Endothelial cell of umbilical vein (primary cell): ENCODE measurements at regions not wholly inside any gene's neighbourhood (a gene's known extent, or its start where the extent isn't known, plus 50 kb on each side); places are given as distances from the start of the nearest gene placed in this dataset.

Experiments used
- BruUV-seq: library from RNA; stranded (reverse); fragments of 400-500 nt; replicated peaks from 2 replicates; lab custom pipeline; 2021; lab: Mats Ljungman, UMichigan
- CTCF ChIA-PET: fragments of 300-600, 350-600 bp; sonication (Branson Sonifier 250); formaldehyde crosslinking; loops from one replicate; lab custom pipeline; 2021; ENCODE audit warnings: antibody characterized with exemption, inconsistent platforms; lab: Charles Lee
- POLR2A ChIA-PET: fragments of 300-600, 350-600 bp; sonication (Branson Sonifier 250); formaldehyde crosslinking; loops from one replicate; lab custom pipeline; 2021; ENCODE audit warnings: antibody characterized with exemption, inconsistent platforms; lab: Charles Lee
- DNase-seq: peaks from one replicate; pipeline ENCODE4 v3.0.0-alpha.2; 2011; ENCODE audit warnings: low read depth, low spot score
- FAIRE-seq: peaks from 2 replicates; lab custom pipeline; 2011; peaks lifted over from hg19 to GRCh38; lab: Jason Lieb, UNC
- H2AFZ ChIP-seq: 2 replicates; pipeline ENCODE4 v1.6.0; 2012; ENCODE audit warnings: low read depth, low read length, control low read depth, inconsistent platforms
- H3K27ac ChIP-seq: 2 replicates; pipeline ENCODE4 v1.5.1; 2011; ENCODE audit warnings: low read depth, mild to moderate bottlenecking, control low read depth, low read length, moderate library complexity; ENCODE audit not compliant: insufficient read depth
- H3K27me3 ChIP-seq, 2 experiments: 2 replicates each; pipeline versions ENCODE4 v1.6.0 to v1.6.1; 2011; ENCODE audit warnings: low read length in 2 of 2, mixed read lengths in 1 of 2; ENCODE audit not compliant: control insufficient read depth in 2 of 2, insufficient read depth in 2 of 2
- H3K36me3 ChIP-seq, 2 experiments: 2 replicates in 1 of 2; 3 replicates in 1 of 2; pipeline ENCODE4 v1.5.1; 2011; ENCODE audit warnings: low read length in 2 of 2, mild to moderate bottlenecking in 1 of 2, moderate library complexity in 1 of 2; ENCODE audit not compliant: control insufficient read depth in 2 of 2, insufficient read depth in 2 of 2; ENCODE audit errors: extremely low read depth in 1 of 2
- H3K4me1 ChIP-seq: 3 replicates; pipeline ENCODE4 v1.5.1; 2011; ENCODE audit warnings: mild to moderate bottlenecking, low read length; ENCODE audit not compliant: control insufficient read depth, insufficient read depth; ENCODE audit errors: extremely low read depth
- H3K4me2 ChIP-seq: 2 replicates; pipeline ENCODE4 v1.6.1; 2011; ENCODE audit warnings: low read length, control low read depth, mixed read lengths; ENCODE audit not compliant: insufficient read depth
- H3K4me3 ChIP-seq, 3 experiments: fragments of 200-600 bp in 1 of 3; sonication (generic), shearing (Covaris generic) in 1 of 3; replicated peaks in 1 of 3; 2 replicates each; pipeline ENCODE4 v1.5.1; 2011 to 2016; ENCODE audit warnings: control low read depth in 3 of 3, low read length in 3 of 3, mild to moderate bottlenecking in 2 of 3, inconsistent platforms in 1 of 3, low read depth in 1 of 3, moderate library complexity in 1 of 3; ENCODE audit not compliant: insufficient read depth in 1 of 3
- H3K79me2 ChIP-seq: 2 replicates; pipeline ENCODE4 v1.6.0; 2012; ENCODE audit warnings: low read length, inconsistent platforms; ENCODE audit not compliant: control insufficient read depth, insufficient read depth
- H3K9ac ChIP-seq: replicated peaks from 2 replicates; pipeline ENCODE3; 2011; ENCODE audit warnings: low read length, control low read depth; ENCODE audit not compliant: insufficient read depth; ENCODE audit errors: extremely low read depth
- H3K9me1 ChIP-seq: replicated peaks from 3 replicates; pipeline ENCODE4 v1.6.0; 2011; ENCODE audit warnings: mild to moderate bottlenecking, low read length; ENCODE audit not compliant: control insufficient read depth, insufficient read depth; ENCODE audit errors: extremely low read depth
- H3K9me3 ChIP-seq: replicated peaks from 2 replicates; pipeline ENCODE4 v1.5.1; 2012; ENCODE audit warnings: low read length, inconsistent platforms; ENCODE audit not compliant: control insufficient read depth, insufficient read depth
- H4K20me1 ChIP-seq: replicated peaks from 2 replicates; pipeline ENCODE3; 2011; ENCODE audit warnings: mild to moderate bottlenecking, low read length; ENCODE audit not compliant: control insufficient read depth, insufficient read depth; ENCODE audit errors: extremely low read depth
- CTCF ChIP-seq, 2 donors: IDR thresholded peaks; 1 replicate in 1 of 2; 2 replicates in 1 of 2; pipeline ENCODE4 v1.5.1; 2011; ENCODE audit warnings: low read length in 2 of 2, mild to moderate bottlenecking in 2 of 2, moderate library complexity in 2 of 2, control low read depth in 1 of 2, inconsistent platforms in 1 of 2, low read depth in 1 of 2; ENCODE audit not compliant: insufficient read depth in 1 of 2; ENCODE audit errors: extremely low read depth in 1 of 2
- EZH2 ChIP-seq: IDR thresholded peaks from 2 replicates; pipeline ENCODE4 v1.6.1; 2012; ENCODE audit warnings: borderline replicate concordance, low read depth, mild to moderate bottlenecking, moderate library complexity, low read length, inconsistent platforms; ENCODE audit not compliant: severe bottlenecking
- FOS ChIP-seq: IDR thresholded peaks from 2 replicates; pipeline ENCODE4 v1.6.1; 2011; ENCODE audit warnings: mild to moderate bottlenecking, low read length, moderate library complexity, borderline replicate concordance; ENCODE audit not compliant: insufficient read depth
- GATA2 ChIP-seq: IDR thresholded peaks from 2 replicates; pipeline ENCODE4 v1.7.0; 2011; ENCODE audit warnings: low read depth, mild to moderate bottlenecking, moderate library complexity, mixed read lengths, low read length; ENCODE audit not compliant: insufficient read length, insufficient read depth
- JUN ChIP-seq: IDR thresholded peaks from 2 replicates; pipeline ENCODE4 v1.6.1; 2011; ENCODE audit warnings: borderline replicate concordance, low read depth; ENCODE audit not compliant: insufficient read length, insufficient read depth
- MAX ChIP-seq: IDR thresholded peaks from 2 replicates; pipeline ENCODE4 v1.6.1; 2011; ENCODE audit not compliant: insufficient read depth, insufficient read length
- MYC ChIP-seq: IDR thresholded peaks from one replicate; pipeline ENCODE4 v1.6.1; 2011; ENCODE audit warnings: mild to moderate bottlenecking, low read depth, low read length
- POLR2A ChIP-seq: IDR thresholded peaks from 2 replicates; pipeline ENCODE4 v1.6.1; 2012; ENCODE audit warnings: low read depth, mild to moderate bottlenecking, control low read depth, low read length
- POLR2AphosphoS5 ChIP-seq: IDR thresholded peaks from 2 replicates; pipeline ENCODE4 v1.6.1; 2012; ENCODE audit warnings: low read depth, mild to moderate bottlenecking, control low read depth, low read length, moderate library complexity; ENCODE audit not compliant: insufficient read depth
- dilution Hi-C: fragments of 300-500 bp; cut with MboI; formaldehyde crosslinking; loops from one replicate; pipeline ENCODE4 v1.15.0; 2019; ENCODE audit warnings: low sequenced_read_pairs; ENCODE audit not compliant: extremely low pct_ligation_motif_present
- intact Hi-C: fragments of 100-400 bp; cut with micrococcal nuclease; formaldehyde crosslinking; loops from one replicate; pipeline ENCODE4 v1.10.0; 2022

- ChIA-PET CTCF (no interaction called here), POLR2A (no interaction called here)
- H3K27me3 ChIP-seq, result no peaks in the 10 kb centered on the region
- no peak overlapping the region for H2AFZ ChIP-seq
- TF ChIP-seq JUN (no peak), EZH2 (no peak), FOS (no peak), MAX (no peak), POLR2A (no peak), MYC (no peak), CTCF (IDR thresholded peaks at IDR 0.05; ENCODE audit: extremely low read depth in 1 of 2, insufficient read depth in 1 of 2, low read depth in 1 of 2, low read length in 2 of 2) (no peak), POLR2AphosphoS5 (no peak), GATA2 (no peak)
- H4K20me1 ChIP-seq, result no peaks in the 10 kb centered on the region
- intact Hi-C loops, result no loop called here
- no peaks in the 10 kb centered on the region for H3K4me1 ChIP-seq
- no peaks in the 10 kb centered on the region for H3K36me3 ChIP-seq
- no peaks in the 10 kb centered on the region for H3K9me3 ChIP-seq
- no peak overlapping the region for H3K27ac ChIP-seq
- DNase-seq (no peak), FAIRE-seq (no peak)
- no peak overlapping the region for H3K4me3 ChIP-seq
- no peaks in the 10 kb centered on the region for H3K9me1 ChIP-seq
- no peaks in the 10 kb centered on the region for H3K79me2 ChIP-seq
- BruUV-seq, result no TSS peak
- H3K9ac ChIP-seq, result no peak overlapping the region
- dilution Hi-C loops, result no loop called here
- H3K4me2 ChIP-seq, result no peak overlapping the region
Observed at GRCh38 chr9:25029743-25030142, 484.0 kb upstream of the IZUMO3 start.
